Memory B cell (primary cell): ENCODE measurements at regions not wholly inside any gene's neighbourhood (a gene's known extent, or its start where the extent isn't known, plus 50 kb on each side); places are given as distances from the start of the nearest gene placed in this dataset.
"Not testable (repeated sequence)": the region's sequence is repeated elsewhere in the genome, so short reads cannot be mapped to it uniquely, and the experiment has no call there.

Source experiments
- ATAC-seq: fragments of 150-1000 bp; cut with Tn5 transposase; 2 replicates; pipeline ENCODE4 v1.10.0; 2021; ENCODE audit warnings: low read depth, mild to moderate bottlenecking, moderate library complexity
- DNase-seq, 2 donors: peaks; one replicate each; pipeline ENCODE4 v3.0.0; 2022; ENCODE audit warnings: low spot score in 2 of 2
- H3K27ac Mint-ChIP-seq: one replicate; pipeline ENCODE4 v1.8.0; 2022; ENCODE audit warnings: mild to moderate bottlenecking, moderate library complexity, mixed read lengths
- H3K27me3 Mint-ChIP-seq: one replicate; pipeline ENCODE4 v1.8.0; 2022; ENCODE audit warnings: mixed read lengths
- H3K36me3 Mint-ChIP-seq: one replicate; pipeline ENCODE4 v1.8.0; 2022; ENCODE audit warnings: mild to moderate bottlenecking, mixed read lengths
- H3K4me1 Mint-ChIP-seq: one replicate; pipeline ENCODE4 v1.8.0; 2022; ENCODE audit warnings: mixed read lengths
- H3K4me3 Mint-ChIP-seq: one replicate; pipeline ENCODE4 v1.8.0; 2022; ENCODE audit warnings: mild to moderate bottlenecking, moderate library complexity, mixed read lengths
- H3K9me3 Mint-ChIP-seq: one replicate; pipeline ENCODE4 v1.8.0; 2022; ENCODE audit warnings: mixed read lengths

- H3K4me1 Mint-ChIP-seq, H3K9me3 Mint-ChIP-seq, H3K27ac Mint-ChIP-seq, ATAC-seq, H3K4me3 Mint-ChIP-seq, H3K36me3 Mint-ChIP-seq, H3K27me3 Mint-ChIP-seq, DNase-seq: not testable (repeated sequence)
Observed at GRCh38 chr15:84157857-84158256, 77.7 kb upstream of the GOLGA6L4 start.

DNA sequence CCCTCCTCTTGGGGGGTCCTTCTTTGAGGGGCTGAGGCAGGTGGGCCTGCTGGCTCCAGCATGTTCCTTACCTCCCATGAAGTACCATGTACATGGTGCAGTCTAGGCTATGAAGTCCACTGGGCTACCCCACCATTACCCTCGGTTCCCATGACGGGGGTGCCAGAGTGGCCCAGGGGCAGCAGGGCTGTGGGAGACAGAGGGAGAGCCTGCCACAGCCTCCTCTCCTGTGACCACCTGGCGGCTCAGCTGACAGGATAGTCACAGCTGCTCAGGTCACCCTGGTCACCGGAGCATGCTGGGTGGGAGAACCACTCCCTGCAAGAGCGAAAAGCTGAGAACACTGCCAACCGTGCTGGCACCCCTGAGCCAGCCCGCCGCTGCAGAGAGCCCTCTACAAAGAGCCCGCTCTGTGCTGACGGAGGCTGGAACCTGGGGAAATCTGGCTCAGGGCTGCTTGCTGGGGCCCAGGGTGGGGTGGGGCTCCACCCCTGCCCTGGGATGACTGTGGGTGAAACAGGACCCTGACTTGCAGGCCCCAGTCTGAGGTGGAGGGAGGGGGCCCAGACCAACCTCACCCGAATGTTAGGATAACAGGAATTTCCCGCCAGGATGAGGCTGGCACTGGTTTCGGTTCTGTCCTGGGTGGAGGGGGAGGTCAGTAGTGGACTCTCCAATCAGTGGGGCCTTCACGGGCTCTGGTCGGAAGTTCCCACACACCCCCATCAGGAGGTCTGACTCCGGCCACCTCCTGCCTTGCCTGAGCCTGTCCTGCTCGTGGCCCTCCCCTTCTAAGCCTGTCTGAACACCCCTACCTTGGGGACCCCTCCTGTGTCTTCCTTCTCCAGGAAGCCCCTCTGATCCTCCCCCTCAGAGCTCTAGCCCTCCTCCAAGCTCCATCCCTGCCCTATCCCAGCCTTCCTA lies 76.0 kb upstream of the GOLGA6L4 start:
- H3K9me3 Mint-ChIP-seq, H3K27ac Mint-ChIP-seq, H3K4me1 Mint-ChIP-seq, H3K36me3 Mint-ChIP-seq, ATAC-seq, H3K4me3 Mint-ChIP-seq, H3K27me3 Mint-ChIP-seq, DNase-seq: not testable (repeated sequence)

GRCh38 chr15:84164423-84165292 lies 70.9 kb upstream of the GOLGA6L4 start:
- not testable (repeated sequence) for H3K27me3 Mint-ChIP-seq, H3K9me3 Mint-ChIP-seq, H3K27ac Mint-ChIP-seq, ATAC-seq, H3K4me1 Mint-ChIP-seq, H3K36me3 Mint-ChIP-seq, H3K4me3 Mint-ChIP-seq, DNase-seq

- not testable (repeated sequence) for DNase-seq, H3K27ac Mint-ChIP-seq, H3K9me3 Mint-ChIP-seq, ATAC-seq, H3K4me3 Mint-ChIP-seq, H3K36me3 Mint-ChIP-seq, H3K4me1 Mint-ChIP-seq, H3K27me3 Mint-ChIP-seq
Observed at GRCh38 chr15:84170029-84170428, 65.5 kb upstream of the GOLGA6L4 start.

GRCh38 chr15:84173231-84173610 lies 62.4 kb upstream of the GOLGA6L4 start:
- ATAC-seq, H3K27me3 Mint-ChIP-seq, H3K4me3 Mint-ChIP-seq, H3K4me1 Mint-ChIP-seq, H3K36me3 Mint-ChIP-seq, H3K27ac Mint-ChIP-seq, H3K9me3 Mint-ChIP-seq, DNase-seq: not testable (repeated sequence)
